ENCODE measurements at regions not wholly inside any gene's neighbourhood (a gene's known extent, or its start where the extent isn't known, plus 50 kb on each side); places are given as distances from the start of the nearest gene placed in this dataset.
A peak's percentile ranks its signal among the peaks of the same experiment; 100 is the strongest.

DNA sequence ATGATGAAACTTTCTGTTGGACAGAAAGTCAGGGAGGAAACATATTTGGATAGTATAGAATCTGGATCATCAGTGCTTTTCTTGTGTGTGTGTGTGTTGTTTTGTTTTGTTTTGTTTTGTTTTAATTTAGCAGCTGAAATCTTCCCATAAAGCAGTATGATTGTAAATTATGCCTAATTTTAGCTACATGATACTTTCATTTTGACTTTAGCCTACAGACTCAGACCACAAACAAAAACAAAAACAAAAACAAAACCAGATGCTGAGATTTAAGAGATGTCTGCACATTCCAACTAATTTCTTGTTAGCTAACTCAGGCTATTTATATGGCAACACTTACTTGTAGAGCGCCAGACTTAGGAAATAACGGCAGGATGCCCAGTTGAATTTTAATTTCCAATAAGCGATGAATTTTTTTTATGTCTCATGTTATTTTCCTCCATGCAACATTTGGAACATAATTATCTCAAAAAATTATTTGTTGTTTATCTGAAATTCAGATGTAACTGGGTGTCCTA lies 119.5 kb upstream of the TRPC7 start:
- no peak overlapping the region for H3K4me3 ChIP-seq

DNA sequence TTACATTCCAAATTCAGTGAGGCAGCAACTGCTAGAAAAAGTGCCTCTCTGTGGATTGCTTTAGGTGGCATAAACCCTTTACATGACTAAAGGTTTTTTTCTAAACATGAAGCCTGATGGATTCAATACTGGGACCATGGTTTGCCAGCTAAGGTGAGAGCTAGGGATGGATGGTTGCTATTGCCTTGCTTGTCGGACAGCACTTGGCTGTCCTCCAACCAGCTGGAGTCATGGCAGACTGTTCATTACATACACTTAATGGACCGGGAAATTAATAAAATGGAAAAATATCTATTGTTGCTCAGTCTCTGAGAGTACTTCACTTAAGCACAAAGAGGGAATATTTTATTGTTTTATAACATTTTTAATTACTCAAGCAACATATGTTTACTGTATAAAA lies 116.9 kb upstream of the TRPC7 start:
- Histone ChIP-seq H3K4me2 (ENCODE audit: unreplicated experiment) (no peak overlapping the region), H3K9me2 (ENCODE audit: insufficient read depth) (no peaks in the 10 kb centered on the region), H3K79me2 (ENCODE audit: insufficient read depth) (no peaks in the 10 kb centered on the region), H3K4me1 (ENCODE audit: insufficient read depth) (no peaks in the 10 kb centered on the region), H3K27me3 (replicated peaks; ENCODE audit: insufficient read depth) (no peaks in the 10 kb centered on the region), H3K9me3 (ENCODE audit: low read depth) (no peaks in the 10 kb centered on the region), H3F3A (ENCODE audit: insufficient read depth) (no peaks in the 10 kb centered on the region), H3K4me3 (no peak overlapping the region), H3K9ac (no peak overlapping the region), H2AFZ (no peak overlapping the region), H4K20me1 (ENCODE audit: insufficient read depth) (no peaks in the 10 kb centered on the region), H3K27ac (no peak overlapping the region), H3K36me3 (ENCODE audit: low read depth) (no peaks in the 10 kb centered on the region)
- TF ChIP-seq EZH2 (IDR thresholded peaks at IDR 0.05; ENCODE audit: insufficient read depth, poor library complexity, severe bottlenecking) (no peak), EZH2phosphoT487 (IDR thresholded peaks at IDR 0.05; ENCODE audit: insufficient read depth, low read depth) (no peak)
- in situ Hi-C loops (cut with MboI): no loop called here
- 82 to 89% methylated on average over 2 of the region's 2 CpGs for WGBS, 2 experiments (ENCODE audit: low coverage in 1 of 2, low lambda C conversion rate in 2 of 2, missing lambda C conversion rate in 2 of 2)
- no peak for DNase-seq

More for the DNA sequence above, 119.5 kb upstream of the TRPC7 start:
- no peaks in the 10 kb centered on the region for H3F3A ChIP-seq (ENCODE audit: insufficient read depth)
- H3K9me3 ChIP-seq (ENCODE audit: low read depth): no peaks in the 10 kb centered on the region
- no peak overlapping the region for H3K4me2 ChIP-seq (ENCODE audit: unreplicated experiment)
- in situ Hi-C loops (cut with MboI): no loop called here
- no peaks in the 10 kb centered on the region for H3K4me1 ChIP-seq (ENCODE audit: insufficient read depth)
- 18 to 29% methylated on average over 3 of the region's 3 CpGs for WGBS, 2 experiments (ENCODE audit: low coverage in 1 of 2, low lambda C conversion rate in 2 of 2, missing lambda C conversion rate in 2 of 2)
- no peak overlapping the region for H3K27ac ChIP-seq
- H3K9ac ChIP-seq: no peak overlapping the region
- H2AFZ ChIP-seq: no peak overlapping the region
- DNase-seq: no peak
- H3K79me2 ChIP-seq (ENCODE audit: insufficient read depth): no peaks in the 10 kb centered on the region
- no peaks in the 10 kb centered on the region for H3K27me3 ChIP-seq (replicated peaks; ENCODE audit: insufficient read depth)
- H3K9me2 ChIP-seq (ENCODE audit: insufficient read depth): no peaks in the 10 kb centered on the region
- no peaks in the 10 kb centered on the region for H4K20me1 ChIP-seq (ENCODE audit: insufficient read depth)
- no peak for TF ChIP-seq EZH2 (IDR thresholded peaks at IDR 0.05; ENCODE audit: insufficient read depth, poor library complexity, severe bottlenecking)
- TF ChIP-seq EZH2phosphoT487 (IDR thresholded peaks at IDR 0.05; ENCODE audit: insufficient read depth, low read depth): no peak
- no peaks in the 10 kb centered on the region for H3K36me3 ChIP-seq (ENCODE audit: low read depth)

DNA sequence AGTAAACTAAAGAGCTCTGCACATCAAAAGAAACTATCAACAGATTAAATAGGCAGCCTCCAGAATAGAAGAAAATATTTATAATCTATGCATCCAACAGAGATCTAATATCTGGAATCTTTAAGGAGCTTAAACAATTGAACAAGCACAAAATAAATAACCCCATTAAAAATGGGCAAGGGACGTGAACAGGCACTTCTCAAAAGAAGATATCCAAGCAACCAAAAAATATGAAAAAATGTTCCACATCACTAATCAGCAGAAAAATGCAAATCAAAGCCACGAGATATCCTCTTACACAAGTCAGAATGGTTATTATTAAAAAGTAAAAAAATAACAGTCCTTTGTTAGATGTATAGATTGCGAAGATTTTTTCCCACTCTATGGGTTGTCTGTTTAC lies 109.1 kb upstream of the TRPC7 start:
- no peaks in the 10 kb centered on the region for H3K79me2 ChIP-seq (ENCODE audit: insufficient read depth)
- H3K27ac ChIP-seq: no peak overlapping the region
- in situ Hi-C loops (cut with MboI): no loop called here
- H3K4me2 ChIP-seq (ENCODE audit: unreplicated experiment): no peak overlapping the region
- H3K4me1 ChIP-seq (ENCODE audit: insufficient read depth): no peaks in the 10 kb centered on the region
- H4K20me1 ChIP-seq (ENCODE audit: insufficient read depth): no peaks in the 10 kb centered on the region
- 44 to 46% methylated on average over 3 of the region's 3 CpGs for WGBS, 2 experiments (ENCODE audit: low coverage in 1 of 2, low lambda C conversion rate in 2 of 2, missing lambda C conversion rate in 2 of 2)
- H3K36me3 ChIP-seq (ENCODE audit: low read depth): no peaks in the 10 kb centered on the region
- no peak overlapping the region for H3K4me3 ChIP-seq
- no peaks in the 10 kb centered on the region for H3F3A ChIP-seq (ENCODE audit: insufficient read depth)
- no peaks in the 10 kb centered on the region for H3K9me2 ChIP-seq (ENCODE audit: insufficient read depth)
- H3K9me3 ChIP-seq (ENCODE audit: low read depth): no peaks in the 10 kb centered on the region
- DNase-seq: no peak
- no peak overlapping the region for H2AFZ ChIP-seq
- TF ChIP-seq EZH2phosphoT487 (IDR thresholded peaks at IDR 0.05; ENCODE audit: insufficient read depth, low read depth) (no peak), EZH2 (IDR thresholded peaks at IDR 0.05; ENCODE audit: insufficient read depth, poor library complexity, severe bottlenecking) (no peak)
- H3K9ac ChIP-seq: no peak overlapping the region
- H3K27me3 ChIP-seq (replicated peaks; ENCODE audit: insufficient read depth): no peaks in the 10 kb centered on the region

DNA sequence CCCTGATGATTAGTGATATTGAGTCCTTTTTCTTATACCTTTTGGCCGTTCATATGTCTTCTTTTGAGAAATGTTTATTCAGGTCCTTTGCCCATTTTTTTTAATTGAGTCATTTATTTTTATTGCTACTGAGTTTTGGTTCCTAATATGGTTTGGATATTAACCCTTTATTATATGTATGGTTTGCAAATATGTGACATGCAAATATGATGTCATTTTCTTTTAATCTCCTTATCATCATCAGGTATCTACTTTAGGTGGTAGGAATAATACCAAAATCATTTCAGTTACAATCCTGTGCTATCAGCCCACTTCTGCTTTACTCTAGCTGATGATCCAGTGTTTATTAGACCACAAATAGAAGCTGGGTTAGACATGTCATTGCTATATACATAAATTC lies 102.3 kb upstream of the TRPC7 start:
- no peaks in the 10 kb centered on the region for H3K79me2 ChIP-seq (ENCODE audit: insufficient read depth)
- H3K4me2 ChIP-seq (ENCODE audit: unreplicated experiment): no peak overlapping the region
- DNase-seq: no peak
- no peak overlapping the region for H3K27ac ChIP-seq
- H2AFZ ChIP-seq: no peak overlapping the region
- H3K4me3 ChIP-seq: no peak overlapping the region
- no peak overlapping the region for H3K9ac ChIP-seq
- no peaks in the 10 kb centered on the region for H3K9me3 ChIP-seq (ENCODE audit: low read depth)
- in situ Hi-C loops (cut with MboI): no loop called here
- WGBS, 2 experiments (ENCODE audit: low coverage in 1 of 2, low lambda C conversion rate in 2 of 2, missing lambda C conversion rate in 2 of 2): 0 to 9% methylated on average over 1 of the region's 1 CpG
- TF ChIP-seq EZH2 (IDR thresholded peaks at IDR 0.05; ENCODE audit: insufficient read depth, poor library complexity, severe bottlenecking): no peak
- TF ChIP-seq EZH2phosphoT487 (IDR thresholded peaks at IDR 0.05; ENCODE audit: insufficient read depth, low read depth): no peak
- no peaks in the 10 kb centered on the region for H3K27me3 ChIP-seq (replicated peaks; ENCODE audit: insufficient read depth)
- no peaks in the 10 kb centered on the region for H3K4me1 ChIP-seq (ENCODE audit: insufficient read depth)
- H3F3A ChIP-seq (ENCODE audit: insufficient read depth): no peaks in the 10 kb centered on the region
- no peaks in the 10 kb centered on the region for H3K9me2 ChIP-seq (ENCODE audit: insufficient read depth)
- no peaks in the 10 kb centered on the region for H4K20me1 ChIP-seq (ENCODE audit: insufficient read depth)
- no peaks in the 10 kb centered on the region for H3K36me3 ChIP-seq (ENCODE audit: low read depth)

DNA sequence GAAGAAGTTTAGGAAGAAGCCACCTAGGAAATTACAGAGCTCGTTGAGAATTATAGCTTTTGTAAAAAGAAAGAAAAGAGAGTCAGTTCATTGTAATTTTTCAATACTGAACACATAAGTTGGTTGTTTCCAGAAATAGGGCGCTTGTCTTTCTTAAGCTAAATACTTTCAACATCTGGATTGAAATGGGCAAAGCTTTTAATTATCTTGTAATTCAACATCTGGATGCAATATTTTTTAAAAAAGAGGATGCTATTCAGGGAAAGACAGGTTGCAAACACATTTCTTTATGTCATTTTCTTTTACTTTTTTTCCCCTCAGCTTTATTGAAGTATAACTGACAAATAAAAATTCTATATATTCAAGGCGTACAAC lies 100.7 kb upstream of the TRPC7 start:
- H3K9me2 ChIP-seq (ENCODE audit: insufficient read depth): no peaks in the 10 kb centered on the region
- TF ChIP-seq EZH2 (IDR thresholded peaks at IDR 0.05; ENCODE audit: insufficient read depth, poor library complexity, severe bottlenecking) (no peak), EZH2phosphoT487 (IDR thresholded peaks at IDR 0.05; ENCODE audit: insufficient read depth, low read depth) (no peak)
- no peak for DNase-seq
- H4K20me1 ChIP-seq (ENCODE audit: insufficient read depth): no peaks in the 10 kb centered on the region
- H3F3A ChIP-seq (ENCODE audit: insufficient read depth): no peaks in the 10 kb centered on the region
- no peaks in the 10 kb centered on the region for H3K4me1 ChIP-seq (ENCODE audit: insufficient read depth)
- no peaks in the 10 kb centered on the region for H3K27me3 ChIP-seq (replicated peaks; ENCODE audit: insufficient read depth)
- no peaks in the 10 kb centered on the region for H3K36me3 ChIP-seq (ENCODE audit: low read depth)
- in situ Hi-C loops (cut with MboI): no loop called here
- no peaks in the 10 kb centered on the region for H3K79me2 ChIP-seq (ENCODE audit: insufficient read depth)
- H2AFZ ChIP-seq: peak overlapping the region; percentile 79
- H3K9me3 ChIP-seq (ENCODE audit: low read depth): no peaks in the 10 kb centered on the region
- H3K9ac ChIP-seq: no peak overlapping the region
- WGBS, 2 experiments (ENCODE audit: low coverage in 1 of 2, low lambda C conversion rate in 2 of 2, missing lambda C conversion rate in 2 of 2): 0 to 3% methylated on average over 3 of the region's 3 CpGs
- H3K4me2 ChIP-seq (ENCODE audit: unreplicated experiment): no peak overlapping the region
- H3K27ac ChIP-seq: no peak overlapping the region
- peak overlapping the region; percentile 60; the same call in 1 of the 2 replicates for H3K4me3 ChIP-seq
